Activated T-helper 17 cell treated with anti-CD3 and anti-CD28 coated beads, Interleukin-2, amount 50 U/mL, for 72 hours (primary cell): ENCODE measurements at regions not wholly inside any gene's neighbourhood (a gene's known extent, or its start where the extent isn't known, plus 50 kb on each side); places are given as distances from the start of the nearest gene placed in this dataset.

Source experiments
- ATAC-seq: fragments of 150-1000 bp; cut with Tn5 transposase; replicated peaks from 2 replicates; pipeline ENCODE4 v1.10.0; 2021; ENCODE audit warnings: mild to moderate bottlenecking, moderate library complexity
- H3K27ac Mint-ChIP-seq: one replicate; pipeline ENCODE4 v1.8.0; 2022; ENCODE audit warnings: mixed read lengths
- H3K27me3 Mint-ChIP-seq: one replicate; pipeline ENCODE4 v1.8.0; 2022; ENCODE audit warnings: mixed read lengths
- H3K36me3 Mint-ChIP-seq: one replicate; pipeline ENCODE4 v1.8.0; 2022; ENCODE audit warnings: low read depth, mild to moderate bottlenecking, mixed read lengths
- H3K4me1 Mint-ChIP-seq: one replicate; pipeline ENCODE4 v1.8.0; 2022; ENCODE audit warnings: mixed read lengths
- H3K4me3 Mint-ChIP-seq: one replicate; pipeline ENCODE4 v1.8.0; 2022; ENCODE audit warnings: mild to moderate bottlenecking, mixed read lengths
- H3K9me3 Mint-ChIP-seq: one replicate; pipeline ENCODE4 v1.8.0; 2022; ENCODE audit warnings: mixed read lengths

DNA sequence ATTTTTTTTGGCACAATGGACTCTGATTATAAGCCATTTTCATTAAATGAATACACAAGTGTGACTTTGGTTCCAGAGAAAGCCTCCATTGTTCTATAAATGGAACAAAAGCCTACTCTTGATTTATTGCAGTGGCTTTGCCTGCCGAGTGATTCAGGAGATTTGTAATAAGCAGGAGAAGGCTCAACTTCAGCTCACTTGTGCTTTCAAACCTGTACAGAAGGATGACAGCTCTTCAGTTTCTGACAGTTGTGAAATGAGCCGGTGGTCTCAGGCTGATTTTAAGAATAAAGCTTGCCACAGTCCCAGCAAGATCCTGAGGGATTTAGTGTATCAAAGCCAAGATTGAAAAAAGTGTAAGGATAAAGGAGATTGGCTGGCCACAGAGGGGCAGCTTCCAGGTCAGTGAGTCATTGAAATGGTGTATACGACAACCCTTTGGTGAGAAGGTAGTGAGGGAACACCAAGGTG is 438.8 kb upstream of the TGFBR2 start:
- Mint-ChIP-seq H3K9me3 (no peaks in the 10 kb centered on the region), H3K36me3 (no peaks in the 10 kb centered on the region), H3K4me1 (no peaks in the 10 kb centered on the region), H3K27me3 (no peaks in the 10 kb centered on the region), H3K4me3 (no peak overlapping the region), H3K27ac (no peak overlapping the region)
- ATAC-seq = no peak

DNA sequence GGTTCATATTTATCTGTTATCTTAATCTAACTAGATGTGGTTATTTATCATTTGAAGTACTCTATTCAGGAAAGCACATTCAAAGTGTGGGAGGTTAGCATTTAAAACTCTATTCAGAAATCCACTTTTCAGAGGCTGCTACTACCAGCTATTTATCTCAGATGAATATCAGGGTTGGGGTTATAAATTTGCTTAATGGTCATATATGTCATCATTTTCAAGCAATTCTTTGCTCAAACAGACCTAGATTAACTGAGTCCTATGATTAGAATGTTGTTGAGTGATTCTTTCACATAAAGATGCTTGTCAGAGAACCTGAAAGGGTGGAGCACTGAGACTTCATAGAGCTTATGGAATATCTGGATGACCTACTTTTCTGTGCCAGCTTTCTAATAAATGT is 436.9 kb upstream of the TGFBR2 start:
- Mint-ChIP-seq H3K27ac (no peak overlapping the region), H3K9me3 (no peaks in the 10 kb centered on the region), H3K4me3 (no peak overlapping the region), H3K36me3 (no peaks in the 10 kb centered on the region), H3K27me3 (no peaks in the 10 kb centered on the region), H3K4me1 (no peaks in the 10 kb centered on the region)
- ATAC-seq = no peak

DNA sequence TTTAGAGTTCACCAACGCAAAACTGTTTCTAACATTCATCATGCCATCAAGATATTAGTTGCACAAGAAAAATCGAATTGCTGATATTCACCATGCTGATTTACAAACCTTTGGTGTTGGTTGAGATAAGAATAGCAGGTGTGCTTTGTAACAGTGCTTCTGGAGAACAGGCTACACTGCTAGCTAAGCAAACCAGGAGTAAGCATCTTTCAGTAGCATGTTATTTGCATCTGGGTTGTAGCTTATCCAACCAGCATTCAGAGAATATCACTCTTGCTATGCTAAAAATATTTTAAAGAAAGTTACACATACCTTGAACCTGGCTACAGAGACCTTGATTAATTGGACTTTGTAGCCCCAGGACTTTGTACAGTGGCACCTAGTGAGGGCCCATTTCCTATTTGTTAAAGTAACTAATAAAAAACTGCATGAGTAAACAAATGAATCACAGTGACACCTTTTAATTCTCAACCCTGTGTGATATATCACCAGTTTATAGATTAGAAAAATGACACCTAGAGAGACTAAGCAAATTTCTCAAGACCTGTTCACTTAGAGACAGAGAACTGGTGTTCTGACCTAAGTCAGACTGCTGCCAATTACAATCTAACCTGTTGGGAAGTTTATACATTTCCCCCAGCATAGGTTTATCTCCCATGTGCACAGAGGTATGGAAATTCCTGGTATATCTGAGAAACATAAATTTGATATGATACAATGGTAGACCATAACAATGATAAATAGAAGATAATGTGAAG is 435.5 kb upstream of the TGFBR2 start:
- no peaks in the 10 kb centered on the region for H3K27me3 Mint-ChIP-seq
- no peak for ATAC-seq
- H3K36me3 Mint-ChIP-seq = no peaks in the 10 kb centered on the region
- H3K9me3 Mint-ChIP-seq = no peaks in the 10 kb centered on the region
- no peak overlapping the region for H3K27ac Mint-ChIP-seq
- H3K4me3 Mint-ChIP-seq = no peak overlapping the region
- H3K4me1 Mint-ChIP-seq = no peaks in the 10 kb centered on the region

DNA sequence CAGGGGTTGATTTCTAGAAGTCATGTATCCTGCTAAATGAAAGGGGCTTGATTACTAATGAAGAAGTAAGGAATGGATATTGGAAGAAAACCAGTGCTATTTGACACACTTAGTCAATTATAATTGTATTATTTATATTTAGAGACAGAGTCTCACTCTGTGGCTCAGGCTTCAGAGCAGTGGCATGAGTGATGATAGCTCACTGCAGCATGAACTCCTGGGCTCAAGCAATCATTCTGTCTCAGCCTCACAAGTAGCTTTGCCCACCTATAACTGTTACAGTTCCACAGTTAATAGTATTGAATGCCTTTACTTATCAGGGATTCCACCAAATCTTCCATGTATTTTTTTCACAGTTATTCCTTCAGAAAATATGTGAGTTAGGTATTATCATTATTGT is 432.0 kb upstream of the TGFBR2 start:
- no peak overlapping the region for H3K27ac Mint-ChIP-seq

DNA sequence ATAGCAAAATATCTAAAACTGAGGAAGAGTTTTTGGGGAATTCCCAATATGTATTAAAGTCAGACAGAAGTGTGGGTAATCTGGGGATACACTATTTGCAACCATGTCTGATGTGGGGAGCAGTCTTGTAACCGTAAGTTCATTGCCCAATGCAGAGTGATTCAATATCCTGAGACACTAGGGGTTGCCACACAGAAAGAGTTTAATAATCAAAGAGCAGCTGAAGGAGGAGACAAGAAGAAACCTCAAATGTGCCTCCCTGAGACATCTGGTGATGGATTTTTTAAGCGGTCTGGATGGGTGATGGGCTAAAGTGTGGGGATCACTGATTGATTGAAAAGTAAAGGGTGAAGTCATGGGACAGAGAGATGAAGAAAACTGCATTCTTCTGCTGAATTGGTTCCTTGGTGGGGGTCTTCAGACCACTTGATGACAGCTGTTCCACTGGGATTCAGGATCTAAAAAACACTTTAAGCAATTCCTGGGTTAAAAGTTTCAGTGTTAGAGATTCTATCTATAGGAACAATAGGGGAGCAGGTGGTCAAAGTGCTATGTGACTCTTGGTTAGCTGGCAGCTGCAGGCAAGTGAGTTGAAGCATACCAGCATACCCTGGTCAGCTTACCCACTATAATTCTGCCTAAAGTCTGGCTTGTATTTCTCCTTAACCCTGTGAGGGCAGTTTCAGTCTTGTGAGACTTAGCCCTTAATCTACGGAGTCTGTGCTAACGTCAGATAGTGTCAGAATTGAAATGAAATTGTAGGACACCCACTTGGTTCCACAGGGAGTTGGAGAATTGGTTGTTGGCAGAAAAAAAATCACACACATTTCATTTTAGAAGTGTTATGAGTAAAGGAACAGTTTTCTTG is 425.9 kb upstream of the TGFBR2 start:
- H3K36me3 Mint-ChIP-seq = no peaks in the 10 kb centered on the region
- H3K27me3 Mint-ChIP-seq = peaks cover 20% of the 10 kb centered on the region
- H3K9me3 Mint-ChIP-seq = no peaks in the 10 kb centered on the region
- H3K27ac Mint-ChIP-seq = no peak overlapping the region
- H3K4me3 Mint-ChIP-seq = no peak overlapping the region
- no peaks in the 10 kb centered on the region for H3K4me1 Mint-ChIP-seq
- no peak for ATAC-seq

More for the DNA sequence above, 432.0 kb upstream of the TGFBR2 start:
- Mint-ChIP-seq H3K4me1 (no peaks in the 10 kb centered on the region), H3K36me3 (no peaks in the 10 kb centered on the region), H3K27me3 (no peaks in the 10 kb centered on the region), H3K9me3 (no peaks in the 10 kb centered on the region), H3K4me3 (no peak overlapping the region)
- no peak for ATAC-seq

DNA sequence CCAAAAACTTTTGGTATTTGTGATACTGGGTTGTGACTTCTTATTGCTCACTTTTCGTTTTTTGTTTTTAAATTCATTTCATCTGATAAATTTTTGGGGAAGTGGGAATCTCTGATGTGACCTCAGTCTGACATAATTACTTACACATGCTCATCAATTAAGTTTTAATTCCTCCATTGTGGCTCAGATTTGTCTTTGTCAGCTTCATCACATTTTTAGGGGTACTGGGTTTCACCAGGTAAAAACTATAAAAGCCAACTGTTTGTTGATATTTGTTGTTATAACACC is 425.3 kb upstream of the TGFBR2 start:
- no peaks in the 10 kb centered on the region for H3K9me3 Mint-ChIP-seq
- H3K4me3 Mint-ChIP-seq = no peak overlapping the region

DNA sequence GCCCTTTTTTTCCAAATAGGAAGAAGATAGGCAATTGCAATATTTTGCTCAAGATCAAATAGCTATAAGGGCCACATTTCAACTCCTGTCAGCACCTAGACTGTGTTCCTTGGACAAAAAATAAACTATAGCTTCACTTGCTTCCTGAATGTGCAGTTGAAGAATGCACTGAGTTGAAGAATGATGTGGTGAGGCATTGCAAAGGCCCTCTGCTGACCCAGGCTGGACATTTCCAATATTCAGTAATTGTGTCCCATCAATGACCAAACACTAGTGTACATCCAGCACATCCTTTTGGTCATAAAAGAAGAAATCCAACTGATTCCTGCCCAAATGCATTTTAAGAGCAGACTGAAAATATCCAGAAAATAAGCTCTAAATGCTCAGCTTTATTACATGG is 424.8 kb upstream of the TGFBR2 start:
- no peaks in the 10 kb centered on the region for H3K36me3 Mint-ChIP-seq
- no peak for ATAC-seq
- no peak overlapping the region for H3K27ac Mint-ChIP-seq
- H3K4me1 Mint-ChIP-seq = no peaks in the 10 kb centered on the region
- peaks cover 20% of the 10 kb centered on the region for H3K27me3 Mint-ChIP-seq
- H3K9me3 Mint-ChIP-seq = no peaks in the 10 kb centered on the region
- no peak overlapping the region for H3K4me3 Mint-ChIP-seq

More for the DNA sequence above, 425.3 kb upstream of the TGFBR2 start:
- no peaks in the 10 kb centered on the region for H3K4me1 Mint-ChIP-seq
- H3K27me3 Mint-ChIP-seq = peaks cover 20% of the 10 kb centered on the region
- ATAC-seq = no peak
- no peaks in the 10 kb centered on the region for H3K36me3 Mint-ChIP-seq
- no peak overlapping the region for H3K27ac Mint-ChIP-seq

DNA sequence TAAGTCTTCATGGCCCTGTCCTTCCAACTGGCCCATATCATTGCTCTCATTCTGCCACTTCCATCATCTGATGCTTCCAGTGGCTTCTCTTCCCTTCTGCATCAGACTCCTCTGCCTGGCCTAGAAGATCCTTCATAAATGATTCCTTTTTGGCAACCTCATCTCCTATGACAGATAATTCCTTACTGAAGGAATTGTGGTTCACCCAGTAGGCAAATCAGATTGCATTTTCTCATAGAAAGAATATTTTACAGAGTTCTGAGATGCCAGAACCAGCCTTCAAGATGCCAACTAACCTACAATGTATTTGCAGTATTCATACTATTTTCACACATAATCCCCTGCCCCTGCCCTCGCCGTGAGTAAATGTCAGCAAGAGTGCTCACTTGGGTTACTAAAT is 423.0 kb upstream of the TGFBR2 start:
- Mint-ChIP-seq H3K27ac (no peak overlapping the region), H3K36me3 (no peaks in the 10 kb centered on the region), H3K9me3 (no peaks in the 10 kb centered on the region), H3K4me1 (no peaks in the 10 kb centered on the region), H3K27me3 (peaks cover 24% of the 10 kb centered on the region), H3K4me3 (no peak overlapping the region)
- no peak for ATAC-seq

DNA sequence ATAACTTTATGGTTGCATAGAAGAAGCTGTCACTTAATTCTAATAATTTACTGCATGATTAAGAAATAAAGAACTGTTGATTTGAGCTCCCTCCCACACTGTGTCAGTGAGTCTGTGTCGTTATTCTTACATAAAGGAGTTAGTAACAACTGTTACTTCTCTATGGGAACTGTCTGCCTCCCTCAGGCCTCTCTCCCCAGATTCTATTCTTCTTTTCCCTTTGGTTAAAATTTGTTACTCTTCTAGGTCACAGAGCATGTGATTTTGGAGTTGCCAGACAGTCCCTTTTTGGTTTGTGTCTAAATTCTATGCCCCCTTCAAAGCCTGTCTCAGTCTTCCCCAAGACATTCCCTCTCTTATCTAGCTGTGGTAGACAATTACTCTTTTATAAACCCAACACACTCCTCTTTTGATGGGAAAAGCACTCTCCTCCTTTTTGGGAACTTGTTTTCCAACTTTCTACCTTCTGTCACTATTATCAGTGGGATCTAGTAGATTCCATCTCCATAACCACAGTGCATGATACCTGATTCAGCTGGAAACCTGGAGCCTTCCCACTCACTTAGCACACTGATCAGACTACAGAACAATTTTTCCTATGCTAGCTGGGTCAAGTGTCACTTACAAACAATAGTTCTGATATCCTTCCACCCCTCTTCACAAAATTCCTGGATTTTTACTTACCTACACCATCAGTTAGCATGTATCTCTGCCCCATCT is 422.1 kb upstream of the TGFBR2 start:
- H3K27me3 Mint-ChIP-seq = peaks cover 24% of the 10 kb centered on the region
- no peaks in the 10 kb centered on the region for H3K9me3 Mint-ChIP-seq
- no peak overlapping the region for H3K27ac Mint-ChIP-seq
- no peak overlapping the region for H3K4me3 Mint-ChIP-seq
- no peak for ATAC-seq
- H3K4me1 Mint-ChIP-seq = no peaks in the 10 kb centered on the region
- H3K36me3 Mint-ChIP-seq = no peaks in the 10 kb centered on the region

DNA sequence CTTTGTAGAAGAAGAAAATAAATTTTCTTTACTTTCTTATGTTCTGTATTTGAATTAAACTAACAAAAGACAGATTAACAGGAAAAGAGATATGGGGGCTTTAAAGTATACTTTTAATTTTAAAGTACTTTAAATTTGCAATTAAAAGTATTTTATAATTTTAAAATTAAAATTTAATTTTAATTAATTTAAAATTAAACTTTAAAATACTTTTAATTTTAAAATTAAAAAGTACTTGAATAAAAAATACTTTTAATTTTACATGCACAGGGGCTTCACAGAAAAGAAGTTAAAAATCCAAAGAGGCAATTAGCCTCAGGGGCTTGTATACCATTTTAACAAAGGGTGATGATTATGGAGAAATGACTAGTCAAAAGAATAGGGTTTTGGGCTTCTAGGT is 420.5 kb upstream of the TGFBR2 start:
- H3K36me3 Mint-ChIP-seq = no peaks in the 10 kb centered on the region
- no peaks in the 10 kb centered on the region for H3K4me1 Mint-ChIP-seq
- no peak overlapping the region for H3K27ac Mint-ChIP-seq
- no peak for ATAC-seq
- peaks cover 17% of the 10 kb centered on the region for H3K27me3 Mint-ChIP-seq
- H3K9me3 Mint-ChIP-seq = no peaks in the 10 kb centered on the region
- no peak overlapping the region for H3K4me3 Mint-ChIP-seq

DNA sequence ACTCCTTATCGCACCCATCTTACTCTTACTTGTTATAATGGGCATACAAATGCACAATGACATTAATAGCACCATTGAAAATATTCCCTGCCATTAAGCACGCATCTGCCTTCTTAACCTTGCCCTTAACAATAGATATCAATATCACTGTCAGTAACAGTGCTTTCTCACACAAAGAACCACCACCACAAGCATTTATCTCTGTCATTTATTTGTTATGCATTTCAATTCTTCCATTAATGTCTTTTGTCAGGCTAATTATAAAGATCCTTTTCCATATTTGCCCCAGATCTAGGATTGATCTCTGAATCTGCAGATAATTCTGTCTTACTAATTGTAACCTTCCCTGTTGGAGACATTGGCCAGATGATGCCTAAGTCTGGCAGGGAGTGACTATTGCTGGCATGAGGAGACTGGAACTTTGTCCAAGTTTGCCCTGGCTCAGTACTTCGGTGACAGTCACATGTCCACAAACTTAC is 419.6 kb upstream of the TGFBR2 start:
- Mint-ChIP-seq H3K27me3 (peaks cover 17% of the 10 kb centered on the region), H3K4me1 (no peaks in the 10 kb centered on the region), H3K36me3 (no peaks in the 10 kb centered on the region), H3K9me3 (no peaks in the 10 kb centered on the region), H3K27ac (no peak overlapping the region), H3K4me3 (no peak overlapping the region)
- no peak for ATAC-seq

DNA sequence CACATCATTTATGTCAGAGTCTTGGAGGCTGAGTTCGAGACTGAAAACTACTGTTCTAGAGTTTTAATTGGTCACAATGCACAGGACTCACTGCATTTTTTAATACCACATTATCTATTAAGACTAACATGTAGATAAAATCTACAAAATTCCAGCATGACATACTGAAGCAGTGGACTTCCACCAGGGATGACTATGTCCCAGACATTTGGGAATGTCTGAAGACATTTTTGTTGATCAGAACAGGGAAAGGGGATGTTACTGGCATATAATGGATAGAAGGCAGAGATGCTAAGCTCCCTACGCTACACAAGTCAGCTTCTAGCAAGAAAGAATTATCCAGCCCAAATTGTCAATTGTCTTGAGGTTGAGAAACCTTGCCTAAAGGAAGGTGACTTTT is 419.0 kb upstream of the TGFBR2 start:
- ATAC-seq = no peak
- no peak overlapping the region for H3K27ac Mint-ChIP-seq

DNA sequence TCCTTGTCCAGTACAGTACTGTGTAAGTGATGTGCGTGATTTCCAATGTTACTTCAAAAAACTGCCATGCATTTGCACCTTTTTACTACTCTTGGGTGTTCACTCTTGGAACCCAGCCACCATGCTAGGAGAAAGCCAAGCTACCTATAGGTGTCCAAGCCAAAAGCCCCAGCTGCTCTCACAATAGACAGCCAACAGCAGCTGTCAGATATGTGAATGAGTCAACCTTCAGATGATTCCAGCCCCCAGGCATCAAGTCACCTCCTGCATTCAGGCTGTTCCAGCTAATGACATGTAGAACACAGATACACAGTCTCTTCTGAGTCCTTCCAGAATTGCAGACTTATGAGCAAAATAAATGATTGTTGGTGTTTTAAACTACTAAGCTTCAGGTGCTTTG is 417.7 kb upstream of the TGFBR2 start:
- H3K4me1 Mint-ChIP-seq = no peaks in the 10 kb centered on the region

More for the DNA sequence above, 419.0 kb upstream of the TGFBR2 start:
- Mint-ChIP-seq H3K4me1 (no peaks in the 10 kb centered on the region), H3K4me3 (no peak overlapping the region), H3K9me3 (no peaks in the 10 kb centered on the region), H3K36me3 (no peaks in the 10 kb centered on the region), H3K27me3 (peaks cover 17% of the 10 kb centered on the region)

DNA sequence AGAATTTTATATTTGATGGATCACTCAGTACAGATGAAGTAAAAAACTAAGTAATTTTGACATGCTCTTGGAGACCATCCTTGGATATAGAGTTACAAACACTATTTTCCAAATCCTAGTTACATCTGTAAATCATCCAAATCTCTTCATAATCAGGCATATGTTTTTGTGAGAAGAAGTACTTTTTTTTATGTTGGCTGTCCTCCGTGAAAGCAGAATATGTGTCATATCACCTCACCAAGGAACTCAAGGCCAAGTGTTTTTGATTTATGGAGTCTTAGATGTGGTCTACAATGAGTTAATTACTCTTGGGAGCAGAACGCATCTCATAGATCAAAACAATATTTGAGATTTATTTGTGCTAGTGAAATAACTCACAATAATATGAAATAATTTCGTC is 416.5 kb upstream of the TGFBR2 start:
- H3K4me3 Mint-ChIP-seq = no peak overlapping the region
- no peak for ATAC-seq
- H3K27me3 Mint-ChIP-seq = peaks cover 12% of the 10 kb centered on the region
- H3K36me3 Mint-ChIP-seq = no peaks in the 10 kb centered on the region
- H3K4me1 Mint-ChIP-seq = no peaks in the 10 kb centered on the region
- no peak overlapping the region for H3K27ac Mint-ChIP-seq
- no peaks in the 10 kb centered on the region for H3K9me3 Mint-ChIP-seq

More for the DNA sequence above, 417.7 kb upstream of the TGFBR2 start:
- peaks cover 18% of the 10 kb centered on the region for H3K27me3 Mint-ChIP-seq
- H3K27ac Mint-ChIP-seq = no peak overlapping the region
- no peak overlapping the region for H3K4me3 Mint-ChIP-seq
- no peak for ATAC-seq
- H3K9me3 Mint-ChIP-seq = no peaks in the 10 kb centered on the region
- H3K36me3 Mint-ChIP-seq = no peaks in the 10 kb centered on the region
